Lung microvascular endothelial cell (primary cell): ENCODE measurements at regions not wholly inside any gene's neighbourhood (a gene's known extent, or its start where the extent isn't known, plus 50 kb on each side); places are given as distances from the start of the nearest gene placed in this dataset.

Source experiments
- DNase-seq, 2 donors: peaks; one replicate each; pipeline versions ENCODE4 v3.0.0 to v3.0.0-alpha.2; 2010; ENCODE audit warnings: low read depth in 2 of 2

GRCh38 chr5:137808503-137809135 is 54.5 kb upstream of the HNRNPA0 start:
- DNase-seq, result peak in 1 of 2 donors; percentile 3

DNA sequence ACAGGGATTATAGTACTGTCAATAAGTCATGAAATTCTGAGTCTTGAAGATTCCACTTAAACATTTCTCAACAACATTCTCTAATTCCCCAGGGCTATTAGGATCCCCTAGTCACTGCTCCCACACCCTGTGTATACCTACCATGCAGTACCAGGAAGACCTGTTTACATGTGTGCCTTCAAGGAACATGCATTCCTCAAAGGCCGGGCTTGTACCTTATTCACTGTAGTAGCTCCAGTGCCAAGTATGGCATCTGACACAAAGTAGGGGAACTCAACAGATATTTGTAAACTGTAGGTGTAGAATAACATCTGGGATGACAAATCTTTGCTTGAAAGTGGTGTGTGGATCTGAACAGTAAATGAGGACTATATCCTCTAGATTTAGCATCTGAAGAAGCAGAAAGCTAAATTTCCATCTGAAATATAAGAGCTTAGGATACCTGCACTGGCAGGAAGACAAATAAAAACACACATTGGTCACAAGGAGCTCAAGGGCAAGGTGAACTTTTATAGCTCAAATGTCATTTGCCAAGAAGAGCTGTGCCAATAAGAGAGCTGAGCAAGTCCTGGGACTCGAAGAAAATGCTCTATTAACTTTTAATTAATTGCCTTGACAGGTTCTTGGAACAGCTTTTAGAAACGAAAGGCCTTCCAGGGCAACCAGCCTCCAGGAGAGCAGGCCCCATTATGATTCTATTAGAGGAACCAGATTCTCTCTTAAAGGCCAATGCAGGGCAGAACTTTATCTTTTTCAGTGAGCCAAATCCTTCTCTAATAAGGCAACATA is 52.3 kb upstream of the MYOT start:
- DNase-seq, result no peak
